ENCODE measurements at regions not wholly inside any gene's neighbourhood (a gene's known extent, or its start where the extent isn't known, plus 50 kb on each side); places are given as distances from the start of the nearest gene placed in this dataset.
"Not testable (repeated sequence)": the region's sequence is repeated elsewhere in the genome, so short reads cannot be mapped to it uniquely, and the experiment has no call there.

- H3K4me2 ChIP-seq (ENCODE audit: low read length) = no peak overlapping the region
- no peaks in the 10 kb centered on the region for H4K20me1 ChIP-seq (ENCODE audit: control insufficient read depth, insufficient read depth, low read depth, low read length)
- H3F3A ChIP-seq (ENCODE audit: control insufficient read depth, insufficient read depth) = no peaks in the 10 kb centered on the region
- H3K79me2 ChIP-seq (ENCODE audit: control insufficient read depth, low read length) = no peaks in the 10 kb centered on the region
- no peaks in the 10 kb centered on the region for H3K36me3 ChIP-seq (ENCODE audit: control insufficient read depth, low read length)
- no peaks in the 10 kb centered on the region for H3K9me3 ChIP-seq (ENCODE audit: control insufficient read depth, insufficient read depth, low read length)
- no peaks in the 10 kb centered on the region for H3K4me1 ChIP-seq (ENCODE audit: control insufficient read depth, low read length)
- no peak overlapping the region for H3K4me3 ChIP-seq (ENCODE audit: low read length)
- no peaks in the 10 kb centered on the region for H3K27me3 ChIP-seq (ENCODE audit: control insufficient read depth, low read length)
- no peak overlapping the region for H3K27ac ChIP-seq (ENCODE audit: low read depth, low read length)
- H3K9me2 ChIP-seq (replicated peaks; ENCODE audit: control insufficient read depth, low read length) = no peaks in the 10 kb centered on the region
- TF ChIP-seq CTCF (IDR thresholded peaks at IDR 0.05; ENCODE audit: low read depth, low read length, poor library complexity, severe bottlenecking) = no peak
- TF ChIP-seq EZH2phosphoT487 (IDR thresholded peaks at IDR 0.05; ENCODE audit: borderline replicate concordance, low read length) = no peak
Observed at GRCh38 chr4:147246096-147246495, 234.8 kb upstream of the EDNRA start.

GRCh38 chr4:147246528-147246927 lies 234.4 kb upstream of the EDNRA start:
- not testable (repeated sequence) for H3K27ac ChIP-seq (ENCODE audit: low read depth, low read length); H3K27me3 ChIP-seq (ENCODE audit: control insufficient read depth, low read length); H3K9me3 ChIP-seq (ENCODE audit: control insufficient read depth, insufficient read depth, low read length); H3K4me1 ChIP-seq (ENCODE audit: control insufficient read depth, low read length); H3K4me3 ChIP-seq (ENCODE audit: low read length); H3K9me2 ChIP-seq (replicated peaks; ENCODE audit: control insufficient read depth, low read length); H3K79me2 ChIP-seq (ENCODE audit: control insufficient read depth, low read length); H3K4me2 ChIP-seq (ENCODE audit: low read length); H4K20me1 ChIP-seq (ENCODE audit: control insufficient read depth, insufficient read depth, low read depth, low read length); H3K36me3 ChIP-seq (ENCODE audit: control insufficient read depth, low read length); H3F3A ChIP-seq (ENCODE audit: control insufficient read depth, insufficient read depth)

- no peaks in the 10 kb centered on the region for H3K4me1 ChIP-seq (ENCODE audit: control insufficient read depth, low read length)
- no peak overlapping the region for H3K4me2 ChIP-seq (ENCODE audit: low read length)
- H3K27me3 ChIP-seq (ENCODE audit: control insufficient read depth, low read length) = no peaks in the 10 kb centered on the region
- H3K9me3 ChIP-seq (ENCODE audit: control insufficient read depth, insufficient read depth, low read length) = no peaks in the 10 kb centered on the region
- no peaks in the 10 kb centered on the region for H3K9me2 ChIP-seq (replicated peaks; ENCODE audit: control insufficient read depth, low read length)
- H3K79me2 ChIP-seq (ENCODE audit: control insufficient read depth, low read length) = no peaks in the 10 kb centered on the region
- H4K20me1 ChIP-seq (ENCODE audit: control insufficient read depth, insufficient read depth, low read depth, low read length) = no peaks in the 10 kb centered on the region
- H3K27ac ChIP-seq (ENCODE audit: low read depth, low read length) = no peak overlapping the region
- TF ChIP-seq CTCF (IDR thresholded peaks at IDR 0.05; ENCODE audit: low read depth, low read length, poor library complexity, severe bottlenecking) (no peak), EZH2phosphoT487 (IDR thresholded peaks at IDR 0.05; ENCODE audit: borderline replicate concordance, low read length) (no peak)
- no peaks in the 10 kb centered on the region for H3K36me3 ChIP-seq (ENCODE audit: control insufficient read depth, low read length)
- no peaks in the 10 kb centered on the region for H3F3A ChIP-seq (ENCODE audit: control insufficient read depth, insufficient read depth)
- H3K4me3 ChIP-seq (ENCODE audit: low read length) = no peak overlapping the region
Observed at GRCh38 chr4:147247579-147247978, 233.3 kb upstream of the EDNRA start.

- H3K36me3 ChIP-seq (ENCODE audit: control insufficient read depth, low read length) = no peaks in the 10 kb centered on the region
- no peaks in the 10 kb centered on the region for H3K4me1 ChIP-seq (ENCODE audit: control insufficient read depth, low read length)
- TF ChIP-seq CTCF (IDR thresholded peaks at IDR 0.05; ENCODE audit: low read depth, low read length, poor library complexity, severe bottlenecking) = no peak
- TF ChIP-seq EZH2phosphoT487 (IDR thresholded peaks at IDR 0.05; ENCODE audit: borderline replicate concordance, low read length) = no peak
- no peaks in the 10 kb centered on the region for H3K9me2 ChIP-seq (replicated peaks; ENCODE audit: control insufficient read depth, low read length)
- H3F3A ChIP-seq (ENCODE audit: control insufficient read depth, insufficient read depth) = no peaks in the 10 kb centered on the region
- H3K27ac ChIP-seq (ENCODE audit: low read depth, low read length) = no peak overlapping the region
- H3K4me3 ChIP-seq (ENCODE audit: low read length) = no peak overlapping the region
- H3K9me3 ChIP-seq (ENCODE audit: control insufficient read depth, insufficient read depth, low read length) = no peaks in the 10 kb centered on the region
- no peaks in the 10 kb centered on the region for H3K27me3 ChIP-seq (ENCODE audit: control insufficient read depth, low read length)
- no peak overlapping the region for H3K4me2 ChIP-seq (ENCODE audit: low read length)
- no peaks in the 10 kb centered on the region for H3K79me2 ChIP-seq (ENCODE audit: control insufficient read depth, low read length)
- no peaks in the 10 kb centered on the region for H4K20me1 ChIP-seq (ENCODE audit: control insufficient read depth, insufficient read depth, low read depth, low read length)
Observed at GRCh38 chr4:147250062-147250461, 230.8 kb upstream of the EDNRA start.

DNA sequence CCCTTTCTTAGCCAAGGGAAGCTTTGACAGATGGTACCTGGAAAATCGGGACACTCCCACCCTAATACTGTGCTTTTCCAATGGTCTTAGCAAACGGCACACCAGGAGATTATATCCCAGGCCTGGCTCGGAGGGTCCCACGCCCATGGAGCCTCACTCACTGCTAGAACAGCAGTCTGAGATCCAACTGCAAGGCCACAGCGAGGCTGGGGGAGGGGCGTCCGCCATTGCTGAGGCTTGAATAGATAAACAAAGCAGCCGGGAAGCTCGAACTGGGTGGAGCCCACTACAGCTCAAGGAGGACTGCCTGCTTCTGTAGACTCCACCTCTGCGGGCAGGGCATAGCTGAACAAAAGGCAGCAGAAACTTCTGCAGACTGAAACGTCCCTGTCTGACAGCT lies 225.6 kb upstream of the EDNRA start:
- H3K4me2 ChIP-seq (ENCODE audit: low read length); H3K4me3 ChIP-seq (ENCODE audit: low read length); H3F3A ChIP-seq (ENCODE audit: control insufficient read depth, insufficient read depth); H3K79me2 ChIP-seq (ENCODE audit: control insufficient read depth, low read length); H3K36me3 ChIP-seq (ENCODE audit: control insufficient read depth, low read length); H3K9me3 ChIP-seq (ENCODE audit: control insufficient read depth, insufficient read depth, low read length); H3K9me2 ChIP-seq (replicated peaks; ENCODE audit: control insufficient read depth, low read length); H3K27me3 ChIP-seq (ENCODE audit: control insufficient read depth, low read length); H3K4me1 ChIP-seq (ENCODE audit: control insufficient read depth, low read length); H4K20me1 ChIP-seq (ENCODE audit: control insufficient read depth, insufficient read depth, low read depth, low read length); H3K27ac ChIP-seq (ENCODE audit: low read depth, low read length): not testable (repeated sequence)

- not testable (repeated sequence) for H3K4me3 ChIP-seq (ENCODE audit: low read length); H4K20me1 ChIP-seq (ENCODE audit: control insufficient read depth, insufficient read depth, low read depth, low read length); H3K79me2 ChIP-seq (ENCODE audit: control insufficient read depth, low read length); H3K27ac ChIP-seq (ENCODE audit: low read depth, low read length); H3F3A ChIP-seq (ENCODE audit: control insufficient read depth, insufficient read depth); H3K36me3 ChIP-seq (ENCODE audit: control insufficient read depth, low read length); H3K4me1 ChIP-seq (ENCODE audit: control insufficient read depth, low read length); H3K9me3 ChIP-seq (ENCODE audit: control insufficient read depth, insufficient read depth, low read length); H3K4me2 ChIP-seq (ENCODE audit: low read length); H3K27me3 ChIP-seq (ENCODE audit: control insufficient read depth, low read length); H3K9me2 ChIP-seq (replicated peaks; ENCODE audit: control insufficient read depth, low read length)
Observed at GRCh38 chr4:147259271-147259670, 221.6 kb upstream of the EDNRA start.

Measured in DOHH2 (cell line).